DOHH2 (cell line): ENCODE measurements at regions not wholly inside any gene's neighbourhood (a gene's known extent, or its start where the extent isn't known, plus 50 kb on each side); places are given as distances from the start of the nearest gene placed in this dataset.

ENCODE experiments used
- H3F3A ChIP-seq: fragments of 200-600 bp; sonication (generic), shearing (Covaris generic); 2 replicates; pipeline ENCODE4 v1.6.0; 2016; ENCODE audit warnings: antibody characterized with exemption, mild to moderate bottlenecking; ENCODE audit not compliant: control insufficient read depth, insufficient read depth
- H3K27ac ChIP-seq: fragments of 200-600 bp; sonication (generic); 2 replicates; pipeline ENCODE4 v1.5.1; 2014; ENCODE audit warnings: low read depth, mild to moderate bottlenecking, low read length, moderate library complexity
- H3K27me3 ChIP-seq: fragments of 200-600 bp; sonication (generic); 2 replicates; pipeline ENCODE4 v1.6.1; 2014; ENCODE audit warnings: mild to moderate bottlenecking, low read length, mixed read lengths; ENCODE audit not compliant: control insufficient read depth
- H3K36me3 ChIP-seq: fragments of 200-600 bp; sonication (generic); 2 replicates; pipeline ENCODE4 v1.6.1; 2014; ENCODE audit warnings: mild to moderate bottlenecking, low read length, moderate library complexity, mixed read lengths; ENCODE audit not compliant: control insufficient read depth
- H3K4me1 ChIP-seq: fragments of 200-600 bp; sonication (generic); 2 replicates; pipeline ENCODE4 v1.6.1; 2014; ENCODE audit warnings: mild to moderate bottlenecking, low read length, mixed read lengths; ENCODE audit not compliant: control insufficient read depth
- H3K4me2 ChIP-seq: fragments of 200-600 bp; sonication (generic); 2 replicates; pipeline ENCODE4 v1.6.0; 2014; ENCODE audit warnings: mild to moderate bottlenecking, low read length, moderate library complexity
- H3K4me3 ChIP-seq: fragments of 200-600 bp; sonication (generic); 2 replicates; pipeline ENCODE4 v1.5.1; 2014; ENCODE audit warnings: mild to moderate bottlenecking, low read length, mixed read lengths
- H3K79me2 ChIP-seq: fragments of 200-600 bp; sonication (generic); 2 replicates; pipeline ENCODE4 v1.6.1; 2014; ENCODE audit warnings: mild to moderate bottlenecking, low read length, mixed read lengths; ENCODE audit not compliant: control insufficient read depth
- H3K9me2 ChIP-seq: fragments of 200-600 bp; sonication (generic); replicated peaks from 2 replicates; pipeline ENCODE4 v1.6.1; 2014; ENCODE audit warnings: mild to moderate bottlenecking, low read length, mixed read lengths; ENCODE audit not compliant: control insufficient read depth
- H3K9me3 ChIP-seq: fragments of 200-600 bp; sonication (generic); 2 replicates; pipeline ENCODE4 v1.6.1; 2014; ENCODE audit warnings: antibody characterized with exemption, low read length, mixed read lengths; ENCODE audit not compliant: control insufficient read depth, insufficient read depth
- H4K20me1 ChIP-seq: fragments of 200-600 bp; sonication (generic); 2 replicates; pipeline ENCODE4 v1.6.0; 2014; ENCODE audit warnings: low read depth, mild to moderate bottlenecking, antibody characterized with exemption, low read length, moderate library complexity; ENCODE audit not compliant: control insufficient read depth, insufficient read depth
- CTCF ChIP-seq: fragments of 200-600 bp; sonication (generic); IDR thresholded peaks from one replicate; pipeline ENCODE4 v1.5.1; 2014; ENCODE audit warnings: antibody characterized with exemption, mild to moderate bottlenecking, low read depth, low read length; ENCODE audit not compliant: poor library complexity, severe bottlenecking
- EZH2phosphoT487 ChIP-seq: fragments of 200-600 bp; sonication (generic); IDR thresholded peaks from 2 replicates; pipeline ENCODE4 v1.6.1; 2017; ENCODE audit warnings: borderline replicate concordance, mild to moderate bottlenecking, antibody characterized with exemption, low read length, moderate library complexity, mixed read lengths

DNA sequence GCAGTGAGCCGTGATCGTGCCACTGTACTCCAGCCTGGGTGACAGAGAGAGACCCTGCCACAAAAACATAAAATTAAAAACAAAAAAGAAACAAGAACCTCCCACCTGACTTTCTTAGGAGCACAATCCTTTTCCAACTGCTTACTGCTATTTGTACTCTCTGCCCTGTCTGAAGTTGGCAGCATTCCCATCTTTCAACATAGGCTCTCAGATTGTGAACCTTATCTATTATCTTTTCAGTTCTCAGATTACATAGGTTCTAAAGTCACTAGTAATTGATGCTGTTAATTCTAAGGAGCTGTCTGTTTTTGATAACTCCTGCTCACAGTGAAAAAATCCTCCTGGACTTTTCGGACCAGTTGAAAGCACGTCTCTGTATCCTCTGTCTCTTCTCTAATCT is 812.2 kb upstream of the CT83 start:
- H3K27ac ChIP-seq, result no peak overlapping the region
- no peaks in the 10 kb centered on the region for H3K27me3 ChIP-seq
- H4K20me1 ChIP-seq, result no peaks in the 10 kb centered on the region
- H3K9me3 ChIP-seq, result no peaks in the 10 kb centered on the region
- TF ChIP-seq CTCF (no peak), EZH2phosphoT487 (no peak)
- H3K4me1 ChIP-seq, result no peaks in the 10 kb centered on the region
- no peaks in the 10 kb centered on the region for H3K79me2 ChIP-seq
- no peak overlapping the region for H3K4me2 ChIP-seq
- no peak overlapping the region for H3K4me3 ChIP-seq
- H3K9me2 ChIP-seq, result no peaks in the 10 kb centered on the region
- no peaks in the 10 kb centered on the region for H3K36me3 ChIP-seq
- no peaks in the 10 kb centered on the region for H3F3A ChIP-seq
